Karpas-422 (cell line): ENCODE measurements at regions not wholly inside any gene's neighbourhood (a gene's known extent, or its start where the extent isn't known, plus 50 kb on each side); places are given as distances from the start of the nearest gene placed in this dataset.

Source experiments
- DNase-seq: peaks from one replicate; pipeline ENCODE4 v3.0.0-alpha.2; 2015
- H2AFZ ChIP-seq: fragments of 200-600 bp; sonication (generic); 2 replicates; pipeline ENCODE4 v1.6.1; 2014; ENCODE audit warnings: antibody characterized with exemption, low read length, mixed read lengths
- H3K27ac ChIP-seq: fragments of 200-600 bp; sonication (generic); 2 replicates; pipeline ENCODE4 v1.5.1; 2014; ENCODE audit warnings: mild to moderate bottlenecking, low read length, moderate library complexity
- H3K27me3 ChIP-seq: fragments of 200-600 bp; sonication (generic); 2 replicates; pipeline ENCODE4 v1.6.1; 2014; ENCODE audit warnings: low read length, mixed read lengths
- H3K36me3 ChIP-seq: fragments of 200-600 bp; sonication (generic); 2 replicates; pipeline ENCODE4 v1.6.1; 2014; ENCODE audit warnings: low read length, mixed read lengths; ENCODE audit not compliant: insufficient read depth
- H3K4me1 ChIP-seq: fragments of 200-600 bp; sonication (generic); 2 replicates; pipeline ENCODE4 v1.6.1; 2014; ENCODE audit warnings: mild to moderate bottlenecking, low read length, mixed read lengths
- H3K4me2 ChIP-seq: fragments of 200-600 bp; sonication (generic); 2 replicates; pipeline ENCODE4 v1.6.1; 2014; ENCODE audit warnings: low read length, low read depth, mild to moderate bottlenecking; ENCODE audit not compliant: poor library complexity, severe bottlenecking
- H3K4me3 ChIP-seq: fragments of 200-600 bp; sonication (generic); 2 replicates; pipeline ENCODE4 v1.5.1; 2014; ENCODE audit warnings: mild to moderate bottlenecking, antibody characterized with exemption, low read length, mixed read lengths
- H3K79me2 ChIP-seq: fragments of 200-600 bp; sonication (generic); 2 replicates; pipeline ENCODE4 v1.6.1; 2014; ENCODE audit warnings: mild to moderate bottlenecking, low read length, mixed read lengths
- H3K9ac ChIP-seq: fragments of 200-600 bp; sonication (generic); 2 replicates; pipeline ENCODE4 v1.6.0; 2014; ENCODE audit warnings: low read length
- H3K9me2 ChIP-seq: fragments of 200-600 bp; sonication (generic), shearing (Covaris generic); replicated peaks from 2 replicates; pipeline ENCODE4 v1.6.0; 2014; ENCODE audit warnings: mild to moderate bottlenecking, low read length, moderate library complexity; ENCODE audit not compliant: insufficient read depth
- H3K9me3 ChIP-seq: fragments of 300-700, 200-600 bp; sonication (generic); 2 replicates; pipeline ENCODE4 v1.6.1; 2014; ENCODE audit warnings: low read length, mixed read lengths
- H4K20me1 ChIP-seq: fragments of 200-600 bp; sonication (generic); 2 replicates; pipeline ENCODE4 v1.6.1; 2014; ENCODE audit warnings: mild to moderate bottlenecking, antibody characterized with exemption, low read length, low read depth; ENCODE audit not compliant: insufficient read depth

DNA sequence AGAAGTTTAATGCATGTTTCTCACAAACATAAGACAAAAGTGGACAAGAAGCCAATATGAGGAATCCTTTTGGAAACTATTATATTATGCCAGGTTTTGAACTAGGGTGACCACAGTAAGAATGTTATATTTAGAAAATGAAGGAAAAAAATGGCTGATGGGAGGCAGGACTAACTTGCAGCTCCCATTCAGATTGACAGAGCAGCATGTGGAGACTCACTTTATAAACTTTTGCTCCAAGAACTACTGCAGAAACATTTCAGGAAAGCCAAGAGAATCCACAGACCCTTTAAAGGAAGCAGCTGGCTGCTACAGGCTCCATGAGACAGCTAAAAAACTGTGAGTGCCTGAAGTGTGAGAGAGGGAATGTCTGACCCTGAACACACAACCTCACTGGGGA is 738.6 kb upstream of the GRIA3 start:
- DNase-seq = no peak
- H3K4me1 ChIP-seq = no peaks in the 10 kb centered on the region
- H3K9ac ChIP-seq = no peak overlapping the region
- no peak overlapping the region for H2AFZ ChIP-seq
- H3K27ac ChIP-seq = no peak overlapping the region
- H3K27me3 ChIP-seq = no peaks in the 10 kb centered on the region
- H4K20me1 ChIP-seq = no peaks in the 10 kb centered on the region
- H3K36me3 ChIP-seq = no peaks in the 10 kb centered on the region
- no peak overlapping the region for H3K4me3 ChIP-seq
- H3K4me2 ChIP-seq = no peak overlapping the region
- H3K79me2 ChIP-seq = no peaks in the 10 kb centered on the region
- peaks cover 36% of the 10 kb centered on the region for H3K9me3 ChIP-seq
- no peaks in the 10 kb centered on the region for H3K9me2 ChIP-seq

DNA sequence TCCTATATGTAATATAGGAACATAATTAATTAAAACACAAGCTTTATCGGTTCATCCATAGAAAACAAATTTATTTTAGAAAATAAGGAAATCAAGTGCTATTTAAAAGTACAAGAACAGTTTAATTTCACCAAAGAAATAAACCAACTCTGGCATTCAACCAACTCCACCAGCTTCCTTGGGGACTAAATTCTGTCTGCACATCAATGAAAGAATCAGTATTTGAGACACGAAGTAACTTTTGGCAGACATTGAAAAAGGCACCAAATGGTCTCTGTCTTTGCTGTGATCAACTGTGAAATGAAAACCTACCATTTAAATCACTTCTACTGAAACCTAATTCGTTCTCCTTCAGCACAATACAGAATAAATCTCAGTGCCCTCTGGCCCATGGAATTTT is 719.7 kb upstream of the GRIA3 start:
- peaks cover 27% of the 10 kb centered on the region for H3K9me3 ChIP-seq
- 0 out of 2 replicates have a peak overlapping the region, but pooled peaks have one; percentile 36 for H2AFZ ChIP-seq
- no peaks in the 10 kb centered on the region for H3K4me1 ChIP-seq
- no peaks in the 10 kb centered on the region for H3K27me3 ChIP-seq
- no peak overlapping the region for H3K4me3 ChIP-seq
- no peaks in the 10 kb centered on the region for H3K79me2 ChIP-seq
- H3K27ac ChIP-seq = no peak overlapping the region
- no peak overlapping the region for H3K4me2 ChIP-seq
- no peaks in the 10 kb centered on the region for H4K20me1 ChIP-seq
- H3K9ac ChIP-seq = no peak overlapping the region
- no peak for DNase-seq
- no peaks in the 10 kb centered on the region for H3K36me3 ChIP-seq
- no peaks in the 10 kb centered on the region for H3K9me2 ChIP-seq

GRCh38 chrX:122475306-122475705 is 708.8 kb upstream of the GRIA3 start:
- Histone ChIP-seq H3K9ac (no peak overlapping the region), H3K36me3 (no peaks in the 10 kb centered on the region), H3K4me3 (no peak overlapping the region), H3K27ac (no peak overlapping the region), H3K9me2 (no peaks in the 10 kb centered on the region), H3K79me2 (no peaks in the 10 kb centered on the region), H3K9me3 (peaks cover 12% of the 10 kb centered on the region; the same call in 1 of the 2 replicates), H3K27me3 (no peaks in the 10 kb centered on the region), H3K4me2 (no peak overlapping the region), H2AFZ (no peak overlapping the region), H4K20me1 (no peaks in the 10 kb centered on the region), H3K4me1 (no peaks in the 10 kb centered on the region)
- DNase-seq = no peak

- Histone ChIP-seq H4K20me1 (no peaks in the 10 kb centered on the region), H3K4me1 (no peaks in the 10 kb centered on the region), H3K36me3 (no peaks in the 10 kb centered on the region), H3K9me3 (peaks cover 20% of the 10 kb centered on the region), H2AFZ (no peak overlapping the region), H3K27me3 (no peaks in the 10 kb centered on the region), H3K9ac (no peak overlapping the region), H3K79me2 (no peaks in the 10 kb centered on the region), H3K4me3 (no peak overlapping the region), H3K9me2 (no peaks in the 10 kb centered on the region), H3K4me2 (no peak overlapping the region), H3K27ac (no peak overlapping the region)
- no peak for DNase-seq
Observed at GRCh38 chrX:122500556-122500955, 683.5 kb upstream of the GRIA3 start.

GRCh38 chrX:122501652-122502051 is 682.4 kb upstream of the GRIA3 start:
- H2AFZ ChIP-seq = no peak overlapping the region
- H3K27ac ChIP-seq = no peak overlapping the region
- no peak for DNase-seq
- no peaks in the 10 kb centered on the region for H3K79me2 ChIP-seq
- peaks cover 26% of the 10 kb centered on the region for H3K9me3 ChIP-seq
- no peaks in the 10 kb centered on the region for H3K27me3 ChIP-seq
- no peaks in the 10 kb centered on the region for H3K36me3 ChIP-seq
- no peaks in the 10 kb centered on the region for H4K20me1 ChIP-seq
- no peak overlapping the region for H3K4me2 ChIP-seq
- H3K9ac ChIP-seq = no peak overlapping the region
- H3K4me1 ChIP-seq = no peaks in the 10 kb centered on the region
- H3K4me3 ChIP-seq = no peak overlapping the region
- H3K9me2 ChIP-seq = no peaks in the 10 kb centered on the region

- Histone ChIP-seq H2AFZ (no peak overlapping the region), H3K27me3 (no peaks in the 10 kb centered on the region), H3K9me3 (peaks cover 32% of the 10 kb centered on the region), H4K20me1 (no peaks in the 10 kb centered on the region), H3K9me2 (no peaks in the 10 kb centered on the region), H3K79me2 (no peaks in the 10 kb centered on the region), H3K4me3 (no peak overlapping the region), H3K4me1 (no peaks in the 10 kb centered on the region), H3K9ac (no peak overlapping the region), H3K27ac (no peak overlapping the region), H3K4me2 (no peak overlapping the region), H3K36me3 (no peaks in the 10 kb centered on the region)
- DNase-seq = no peak
Observed at GRCh38 chrX:122504026-122504425, 680.1 kb upstream of the GRIA3 start.

- Histone ChIP-seq H3K9me2 (no peaks in the 10 kb centered on the region), H3K36me3 (no peaks in the 10 kb centered on the region), H3K27me3 (no peaks in the 10 kb centered on the region), H3K4me2 (no peak overlapping the region), H3K4me1 (no peaks in the 10 kb centered on the region), H2AFZ (no peak overlapping the region), H3K79me2 (no peaks in the 10 kb centered on the region), H3K9me3 (peaks cover 18% of the 10 kb centered on the region), H3K9ac (no peak overlapping the region), H4K20me1 (no peaks in the 10 kb centered on the region), H3K27ac (no peak overlapping the region), H3K4me3 (no peak overlapping the region)
- DNase-seq = no peak
Observed at GRCh38 chrX:122512561-122513072, 671.5 kb upstream of the GRIA3 start.

DNA sequence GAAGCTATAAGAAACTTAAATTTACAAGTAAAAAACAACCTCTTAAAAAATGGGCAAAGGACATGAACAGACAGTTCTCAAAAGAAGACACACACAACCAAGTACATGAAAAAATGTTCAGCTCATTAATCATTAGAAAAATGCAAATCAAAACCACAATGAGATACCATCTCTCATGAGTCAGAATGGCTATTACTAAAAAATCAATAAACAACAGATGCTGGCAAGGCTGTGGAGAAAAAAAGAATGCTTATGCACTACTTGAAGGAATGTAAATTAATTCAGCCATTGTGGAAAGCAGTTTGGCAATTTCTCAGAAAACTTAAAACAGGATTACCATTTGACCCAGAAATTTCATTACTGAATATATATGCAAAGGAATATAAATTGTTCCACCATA is 666.3 kb upstream of the GRIA3 start:
- H3K36me3 ChIP-seq = no peaks in the 10 kb centered on the region
- no peaks in the 10 kb centered on the region for H3K4me1 ChIP-seq
- H3K79me2 ChIP-seq = no peaks in the 10 kb centered on the region
- H3K9me2 ChIP-seq = no peaks in the 10 kb centered on the region
- DNase-seq = no peak
- no peaks in the 10 kb centered on the region for H4K20me1 ChIP-seq
- no peak overlapping the region for H3K4me2 ChIP-seq
- no peak overlapping the region for H3K4me3 ChIP-seq
- H3K27ac ChIP-seq = no peak overlapping the region
- peaks cover 7% of the 10 kb centered on the region for H3K9me3 ChIP-seq
- H3K27me3 ChIP-seq = no peaks in the 10 kb centered on the region
- H3K9ac ChIP-seq = no peak overlapping the region
- no peak overlapping the region for H2AFZ ChIP-seq

DNA sequence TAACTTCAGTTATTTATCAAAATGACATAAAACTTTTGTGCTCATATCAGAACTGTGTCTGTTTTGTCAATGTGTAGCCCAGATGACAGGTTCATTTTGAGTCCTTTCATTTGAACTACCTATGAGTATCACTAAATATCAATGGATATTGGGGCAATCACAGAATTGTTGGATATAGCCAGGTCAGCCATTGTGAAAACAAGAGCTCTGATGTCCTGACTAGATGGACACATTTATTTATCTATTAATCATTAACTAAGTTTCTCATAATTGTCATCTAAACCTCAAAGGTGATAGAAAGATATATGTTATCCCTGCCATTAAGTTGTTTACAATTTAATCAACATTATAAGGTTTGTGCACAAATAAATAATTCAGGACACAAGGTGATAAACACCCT is 638.3 kb upstream of the GRIA3 start:
- no peak overlapping the region for H3K4me3 ChIP-seq
- H3K4me1 ChIP-seq = no peaks in the 10 kb centered on the region
- no peaks in the 10 kb centered on the region for H3K79me2 ChIP-seq
- H4K20me1 ChIP-seq = no peaks in the 10 kb centered on the region
- no peaks in the 10 kb centered on the region for H3K36me3 ChIP-seq
- H3K9ac ChIP-seq = no peak overlapping the region
- no peak for DNase-seq
- H3K9me3 ChIP-seq = peaks cover 15% of the 10 kb centered on the region
- H3K27me3 ChIP-seq = no peaks in the 10 kb centered on the region
- no peak overlapping the region for H3K27ac ChIP-seq
- no peak overlapping the region for H2AFZ ChIP-seq
- no peaks in the 10 kb centered on the region for H3K9me2 ChIP-seq
- H3K4me2 ChIP-seq = no peak overlapping the region
